Colonic mucosa (tissue), 4 donors: ENCODE measurements at regions not wholly inside any gene's neighbourhood (a gene's known extent, or its start where the extent isn't known, plus 50 kb on each side); places are given as distances from the start of the nearest gene placed in this dataset.

Source experiments
- DNase-seq: peaks from one replicate; pipeline ENCODE4 v3.0.0-alpha.2; 2020
- H3K27ac ChIP-seq: fragments of 200-600 bp; one replicate; pipeline ENCODE4 v1.8.0; 2021
- H3K27me3 ChIP-seq: fragments of 200-600 bp; one replicate; pipeline ENCODE4 v1.8.0; 2021
- H3K36me3 ChIP-seq: fragments of 200-600 bp; one replicate; pipeline ENCODE4 v1.8.0; 2021
- H3K4me1 ChIP-seq: fragments of 200-600 bp; one replicate; pipeline ENCODE4 v1.8.0; 2021; ENCODE audit warnings: mild to moderate bottlenecking
- H3K4me3 ChIP-seq: fragments of 200-600 bp; one replicate; pipeline ENCODE4 v1.8.0; 2021
- H3K9ac ChIP-seq, 2 donors: one replicate each; pipeline ENCODE4 v1.7.0; 2013; ENCODE audit warnings: control low read depth in 2 of 2, low read depth in 2 of 2, low read length in 2 of 2
- H3K9me3 ChIP-seq: fragments of 200-600 bp; one replicate; pipeline ENCODE4 v1.8.0; 2021
- CTCF ChIP-seq: fragments of 200-600 bp; IDR thresholded peaks from one replicate; pipeline ENCODE4 v1.8.0; 2022; ENCODE audit warnings: antibody characterized with exemption, mild to moderate bottlenecking
- intact Hi-C: fragments of 100-400 bp; cut with DNase I; formaldehyde crosslinking; loops from one replicate; pipeline ENCODE4 v1.14.1; 2022
- donor health status: healthy.
- donor health status: DM: no; HTN: no; CAD: no.
- donor health status: DM: no; HTN: no; CAD: no.

GRCh38 chr9:14466429-14466818 is 152.5 kb upstream of the NFIB start:
- intact Hi-C loops: loop anchor here (10.0 kb wide), 2 partner anchors 298 to 678 kb away; no protein-coding TSS in a partner anchor
- no peak for TF ChIP-seq CTCF
- Histone ChIP-seq H3K9me3 (no peaks in the 10 kb centered on the region), H3K36me3 (no peaks in the 10 kb centered on the region), H3K27me3 (no peaks in the 10 kb centered on the region), H3K9ac (no peak overlapping the region), H3K4me1 (no peaks in the 10 kb centered on the region), H3K27ac (no peak overlapping the region), H3K4me3 (no peak overlapping the region)
- no peak for DNase-seq

- H3K4me1 ChIP-seq: no peaks in the 10 kb centered on the region
- no peaks in the 10 kb centered on the region for H3K9me3 ChIP-seq
- intact Hi-C loops: loop anchor here (10.0 kb wide), 2 partner anchors 302 to 682 kb away; no protein-coding TSS in a partner anchor
- H3K36me3 ChIP-seq: no peaks in the 10 kb centered on the region
- no peak overlapping the region for H3K9ac ChIP-seq
- H3K27me3 ChIP-seq: no peaks in the 10 kb centered on the region
- H3K4me3 ChIP-seq: no peak overlapping the region
- DNase-seq: no peak
- H3K27ac ChIP-seq: no peak overlapping the region
- TF ChIP-seq CTCF: no peak
Measured at GRCh38 chr9:14462950-14463349, 149.0 kb upstream of the NFIB start.

DNA sequence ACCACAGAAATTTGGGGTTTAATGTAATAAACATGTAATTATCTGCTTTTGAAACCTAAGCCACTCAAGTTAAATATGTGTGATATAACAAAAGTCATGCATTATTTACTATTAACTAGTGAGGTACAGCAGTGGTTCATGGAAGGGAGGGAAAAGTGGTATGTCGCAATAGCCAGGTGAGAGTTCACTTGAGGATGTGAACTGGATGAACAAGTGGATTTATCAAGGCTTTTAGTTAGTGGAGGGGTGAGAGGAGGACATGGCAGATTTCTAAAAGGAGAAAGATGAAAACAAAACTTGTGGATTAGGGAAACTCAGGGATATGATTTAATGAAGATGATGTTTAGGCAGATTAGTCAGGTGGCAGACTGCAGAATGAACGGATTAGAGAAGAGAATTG is 141.3 kb upstream of the NFIB start:
- no peak for DNase-seq
- no peak overlapping the region for H3K27ac ChIP-seq
- TF ChIP-seq CTCF: no peak
- intact Hi-C loops: no loop called here
- H3K4me1 ChIP-seq: no peaks in the 10 kb centered on the region
- no peaks in the 10 kb centered on the region for H3K9me3 ChIP-seq
- H3K36me3 ChIP-seq: no peaks in the 10 kb centered on the region
- H3K4me3 ChIP-seq: no peak overlapping the region
- no peaks in the 10 kb centered on the region for H3K27me3 ChIP-seq
- H3K9ac ChIP-seq: no peak overlapping the region

GRCh38 chr9:14453286-14453685 is 139.3 kb upstream of the NFIB start:
- intact Hi-C loops: no loop called here
- Histone ChIP-seq H3K4me3 (no peak overlapping the region), H3K27me3 (no peaks in the 10 kb centered on the region), H3K4me1 (no peaks in the 10 kb centered on the region), H3K27ac (no peak overlapping the region), H3K9me3 (no peaks in the 10 kb centered on the region), H3K36me3 (no peaks in the 10 kb centered on the region), H3K9ac (no peak overlapping the region)
- TF ChIP-seq CTCF: no peak
- no peak for DNase-seq

GRCh38 chr9:14452539-14452938 is 138.6 kb upstream of the NFIB start:
- Histone ChIP-seq H3K27me3 (no peaks in the 10 kb centered on the region), H3K9me3 (no peaks in the 10 kb centered on the region), H3K4me1 (no peaks in the 10 kb centered on the region), H3K27ac (no peak overlapping the region), H3K4me3 (no peak overlapping the region), H3K36me3 (no peaks in the 10 kb centered on the region), H3K9ac (no peak overlapping the region)
- intact Hi-C loops: no loop called here
- no peak for DNase-seq
- no peak for TF ChIP-seq CTCF

GRCh38 chr9:14451949-14452348 is 138.0 kb upstream of the NFIB start:
- intact Hi-C loops: no loop called here
- Histone ChIP-seq H3K9me3 (no peaks in the 10 kb centered on the region), H3K4me1 (no peaks in the 10 kb centered on the region), H3K27me3 (no peaks in the 10 kb centered on the region), H3K4me3 (no peak overlapping the region), H3K36me3 (no peaks in the 10 kb centered on the region), H3K27ac (no peak overlapping the region), H3K9ac (no peak overlapping the region)
- no peak for TF ChIP-seq CTCF
- DNase-seq: no peak
